Fibroblast of villous mesenchyme (primary cell): ENCODE measurements at regions not wholly inside any gene's neighbourhood (a gene's known extent, or its start where the extent isn't known, plus 50 kb on each side); places are given as distances from the start of the nearest gene placed in this dataset.

Experiments used
- DNase-seq: peaks from one replicate; pipeline ENCODE4 v3.0.0-alpha.2; 2010; ENCODE audit warnings: low read depth
- H3K4me3 ChIP-seq: 2 replicates; pipeline ENCODE4 v1.5.1; 2011; ENCODE audit warnings: low read depth, mild to moderate bottlenecking, low read length
- TF ChIP-seq, protein P1 (sequence below): IDR thresholded peaks from 2 replicates; pipeline ENCODE4 v1.5.1; 2012; ENCODE audit warnings: low read depth, mild to moderate bottlenecking, low read length; ENCODE audit not compliant: insufficient read depth

DNA sequence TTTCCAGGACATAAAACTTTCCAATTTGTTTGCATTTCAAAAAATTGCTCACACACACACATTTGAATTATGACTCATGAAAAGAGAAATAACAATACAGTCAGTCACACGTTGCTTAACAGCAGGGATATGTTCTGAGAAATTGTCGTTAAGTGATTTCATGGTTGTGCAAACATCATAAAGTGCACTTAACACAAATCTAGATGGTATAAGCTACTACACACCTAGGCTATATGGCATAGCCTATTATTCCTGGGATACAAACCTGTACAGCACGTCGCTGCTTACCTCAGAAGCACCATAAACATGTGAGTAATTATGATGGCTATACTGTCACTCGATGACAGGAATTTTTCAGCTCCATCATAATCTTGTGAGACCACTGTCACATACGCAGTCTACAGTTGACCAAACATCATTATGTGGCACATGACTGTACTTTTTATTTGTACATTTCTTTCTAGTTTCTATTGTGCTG lies 378.2 kb downstream of the ACTL7B start:
- no peak overlapping the region for H3K4me3 ChIP-seq
- DNase-seq, result peak; percentile 87
- TF ChIP-seq, protein P1, sequence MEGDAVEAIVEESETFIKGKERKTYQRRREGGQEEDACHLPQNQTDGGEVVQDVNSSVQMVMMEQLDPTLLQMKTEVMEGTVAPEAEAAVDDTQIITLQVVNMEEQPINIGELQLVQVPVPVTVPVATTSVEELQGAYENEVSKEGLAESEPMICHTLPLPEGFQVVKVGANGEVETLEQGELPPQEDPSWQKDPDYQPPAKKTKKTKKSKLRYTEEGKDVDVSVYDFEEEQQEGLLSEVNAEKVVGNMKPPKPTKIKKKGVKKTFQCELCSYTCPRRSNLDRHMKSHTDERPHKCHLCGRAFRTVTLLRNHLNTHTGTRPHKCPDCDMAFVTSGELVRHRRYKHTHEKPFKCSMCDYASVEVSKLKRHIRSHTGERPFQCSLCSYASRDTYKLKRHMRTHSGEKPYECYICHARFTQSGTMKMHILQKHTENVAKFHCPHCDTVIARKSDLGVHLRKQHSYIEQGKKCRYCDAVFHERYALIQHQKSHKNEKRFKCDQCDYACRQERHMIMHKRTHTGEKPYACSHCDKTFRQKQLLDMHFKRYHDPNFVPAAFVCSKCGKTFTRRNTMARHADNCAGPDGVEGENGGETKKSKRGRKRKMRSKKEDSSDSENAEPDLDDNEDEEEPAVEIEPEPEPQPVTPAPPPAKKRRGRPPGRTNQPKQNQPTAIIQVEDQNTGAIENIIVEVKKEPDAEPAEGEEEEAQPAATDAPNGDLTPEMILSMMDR, result no peak

DNA sequence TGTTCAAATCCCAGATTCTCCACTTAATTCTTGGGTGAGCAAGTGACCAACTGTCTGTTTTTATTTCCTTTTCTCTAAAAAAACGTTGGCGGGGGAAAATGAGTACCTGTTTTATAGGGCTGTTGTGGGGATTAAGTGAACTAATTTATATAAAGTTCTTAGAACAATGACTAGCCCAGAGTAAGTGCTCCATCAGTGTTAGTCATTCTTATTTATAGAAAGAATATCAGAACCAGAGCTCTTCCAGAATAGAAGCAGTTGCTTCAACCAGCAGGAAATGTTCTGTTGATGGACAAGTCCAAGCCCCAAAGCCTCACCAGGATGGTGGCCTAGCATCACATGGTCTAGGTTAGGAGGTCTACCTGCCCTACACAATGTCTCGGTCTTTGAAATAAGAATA lies 379.2 kb downstream of the ACTL7B start:
- H3K4me3 ChIP-seq, result no peak overlapping the region
- TF ChIP-seq, protein P1, result no peak
- no peak for DNase-seq

DNA sequence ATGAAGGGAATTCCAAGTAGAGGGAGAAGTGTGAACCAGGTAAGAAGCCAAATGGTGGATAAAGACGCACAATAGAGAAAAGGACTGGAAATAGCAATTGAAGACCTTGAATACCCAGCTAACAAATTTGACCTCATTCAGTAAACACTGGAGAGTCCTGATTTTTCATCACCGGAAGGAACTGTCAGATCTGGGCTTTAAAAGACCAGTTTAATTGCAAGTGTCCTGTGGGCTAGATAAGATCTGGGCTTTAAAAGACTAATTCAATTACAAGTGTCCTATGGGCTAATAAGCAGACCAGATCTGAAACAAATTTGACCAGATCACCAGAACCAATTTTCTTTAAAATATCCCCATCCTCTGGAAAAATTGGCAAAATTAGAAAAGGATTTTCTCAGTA lies 380.0 kb downstream of the ACTL7B start:
- TF ChIP-seq, protein P1, result no peak
- H3K4me3 ChIP-seq, result no peak overlapping the region
- DNase-seq, result peak; percentile 33

DNA sequence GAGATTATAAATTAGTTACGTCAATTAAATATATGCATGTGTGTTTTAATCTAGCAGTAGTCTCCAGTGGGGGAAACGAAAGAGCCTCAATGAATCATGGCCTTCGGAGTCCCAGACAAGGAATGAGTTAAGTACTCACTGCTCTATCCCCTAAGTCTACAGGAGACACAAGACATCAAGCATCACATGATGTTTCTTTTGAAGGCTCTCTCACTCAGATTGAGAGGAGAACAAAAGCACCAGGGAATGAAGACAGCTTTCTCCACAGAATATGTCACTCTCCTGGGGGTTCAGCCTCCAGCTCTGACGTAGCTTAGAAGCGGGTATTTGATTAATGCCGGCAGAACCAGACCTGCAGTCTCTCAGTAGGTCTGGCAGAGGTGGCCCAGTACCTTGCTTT lies 381.4 kb downstream of the ACTL7B start:
- H3K4me3 ChIP-seq, result no peak overlapping the region
- DNase-seq, result no peak
- TF ChIP-seq, protein P1, result no peak

DNA sequence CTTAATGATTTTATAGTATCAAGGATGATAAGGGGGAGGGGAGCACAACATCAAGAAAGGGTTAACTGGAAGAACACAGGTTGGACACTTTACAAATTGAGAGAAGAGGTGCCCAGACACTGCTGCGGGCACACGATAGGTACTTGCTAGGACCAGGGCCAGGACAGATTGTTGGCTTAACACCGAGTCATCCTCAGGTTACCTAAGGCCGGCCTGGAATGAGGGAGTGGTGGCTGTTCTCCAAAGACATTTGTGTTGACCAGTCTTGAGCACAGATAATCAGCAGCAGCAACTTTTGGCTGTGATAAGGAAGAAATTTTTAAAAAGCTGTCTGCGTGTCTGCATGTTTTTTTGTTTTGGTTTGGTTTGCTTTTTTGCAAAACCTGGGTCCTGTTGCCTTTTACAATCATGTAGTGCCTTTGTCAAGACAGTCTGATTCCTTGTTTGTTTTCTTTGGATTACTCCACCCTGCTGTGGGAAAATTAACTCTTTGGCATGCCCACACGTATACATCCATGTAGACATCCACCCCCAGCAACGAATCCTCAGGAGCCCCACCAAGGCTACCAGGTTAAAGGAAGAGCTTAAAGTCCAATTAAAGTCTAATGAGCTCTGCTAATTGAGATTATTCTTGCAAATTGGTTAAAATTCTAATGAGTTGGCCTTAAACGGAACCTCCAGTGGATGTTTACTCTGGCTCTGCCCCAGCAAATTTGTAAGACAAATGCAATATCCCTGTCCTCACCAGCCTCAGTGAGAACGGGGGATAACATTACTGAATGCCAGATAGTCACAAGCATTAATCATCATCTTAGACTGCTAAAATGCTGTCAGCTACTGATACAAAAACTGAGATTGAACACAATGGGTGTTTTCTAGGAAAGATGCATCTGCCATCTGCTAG lies 382.3 kb downstream of the ACTL7B start:
- TF ChIP-seq, protein P1, result no peak
- no peak overlapping the region for H3K4me3 ChIP-seq
- peak; percentile 78 for DNase-seq

DNA sequence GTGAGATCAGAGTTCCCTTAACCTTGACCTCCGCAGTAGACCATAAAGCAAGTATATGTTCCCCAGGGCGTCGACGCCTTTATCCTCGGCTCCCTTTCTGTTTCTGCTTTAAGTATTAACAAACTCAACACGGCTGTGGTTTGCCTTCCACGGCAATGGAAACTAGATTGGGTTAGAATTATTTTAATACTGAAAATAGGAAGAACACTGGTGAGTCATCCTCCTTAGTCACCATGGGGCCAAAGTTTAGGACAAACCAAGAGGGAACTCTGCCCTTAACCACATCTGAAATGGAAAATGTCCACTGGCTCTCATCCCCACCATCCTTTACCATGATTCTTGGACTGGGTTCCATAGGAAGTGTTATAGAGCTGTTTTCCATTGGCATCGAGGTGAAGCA lies 386.1 kb downstream of the ACTL7B start:
- TF ChIP-seq, protein P1, result no peak
- H3K4me3 ChIP-seq, result no peak overlapping the region
- DNase-seq, result peak; percentile 64
